AG04449 (cell line): ENCODE measurements at regions not wholly inside any gene's neighbourhood (a gene's known extent, or its start where the extent isn't known, plus 50 kb on each side); places are given as distances from the start of the nearest gene placed in this dataset.

ENCODE experiments used
- CTCF ChIA-PET: fragments of 350-600 bp; formaldehyde crosslinking; extraction: SDS; loops from one replicate; lab custom pipeline; 2021; ENCODE audit warnings: antibody characterized with exemption; lab: Yijun Ruan, JAX
- POLR2A ChIA-PET: fragments of 400-600, 350-600 bp; formaldehyde crosslinking; extraction: SDS; loops from one replicate; lab custom pipeline; 2020; ENCODE audit warnings: antibody characterized with exemption, inconsistent platforms; lab: Yijun Ruan, JAX
- DNase-seq: peaks from one replicate; pipeline ENCODE4 v3.0.0-alpha.2; 2010; ENCODE audit warnings: low read depth, low spot score
- H3K4me3 ChIP-seq: 2 replicates; pipeline ENCODE4 v1.5.1; 2011; ENCODE audit warnings: low read depth, mild to moderate bottlenecking, control low read depth, low read length
- TF ChIP-seq, protein P1 (sequence below): IDR thresholded peaks from one replicate; pipeline ENCODE4 v1.5.1; 2011; ENCODE audit warnings: mild to moderate bottlenecking, moderate library complexity, low read length, control low read depth, inconsistent platforms; ENCODE audit not compliant: insufficient read depth; ENCODE audit errors: missing control alignments

DNA sequence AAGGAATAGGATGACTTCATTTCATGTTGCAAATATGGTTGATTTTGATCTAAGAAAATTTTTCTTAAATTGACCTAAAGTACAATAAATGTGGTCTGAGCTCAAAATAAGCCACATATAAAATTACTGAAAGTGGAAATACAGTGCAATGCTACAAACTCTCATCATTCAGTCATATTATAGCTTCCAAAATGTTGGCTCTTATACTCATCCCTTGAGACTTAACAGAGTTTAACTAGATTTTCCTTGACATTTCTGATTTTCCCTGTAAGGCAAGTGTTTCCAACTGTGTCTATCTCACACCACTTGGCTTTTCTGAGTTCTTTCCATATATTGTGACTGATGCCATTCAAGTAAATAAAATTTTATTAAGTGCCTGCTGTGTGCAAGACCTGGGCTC is 123.7 kb upstream of the NTF3 start:
- TF ChIP-seq, protein P1, sequence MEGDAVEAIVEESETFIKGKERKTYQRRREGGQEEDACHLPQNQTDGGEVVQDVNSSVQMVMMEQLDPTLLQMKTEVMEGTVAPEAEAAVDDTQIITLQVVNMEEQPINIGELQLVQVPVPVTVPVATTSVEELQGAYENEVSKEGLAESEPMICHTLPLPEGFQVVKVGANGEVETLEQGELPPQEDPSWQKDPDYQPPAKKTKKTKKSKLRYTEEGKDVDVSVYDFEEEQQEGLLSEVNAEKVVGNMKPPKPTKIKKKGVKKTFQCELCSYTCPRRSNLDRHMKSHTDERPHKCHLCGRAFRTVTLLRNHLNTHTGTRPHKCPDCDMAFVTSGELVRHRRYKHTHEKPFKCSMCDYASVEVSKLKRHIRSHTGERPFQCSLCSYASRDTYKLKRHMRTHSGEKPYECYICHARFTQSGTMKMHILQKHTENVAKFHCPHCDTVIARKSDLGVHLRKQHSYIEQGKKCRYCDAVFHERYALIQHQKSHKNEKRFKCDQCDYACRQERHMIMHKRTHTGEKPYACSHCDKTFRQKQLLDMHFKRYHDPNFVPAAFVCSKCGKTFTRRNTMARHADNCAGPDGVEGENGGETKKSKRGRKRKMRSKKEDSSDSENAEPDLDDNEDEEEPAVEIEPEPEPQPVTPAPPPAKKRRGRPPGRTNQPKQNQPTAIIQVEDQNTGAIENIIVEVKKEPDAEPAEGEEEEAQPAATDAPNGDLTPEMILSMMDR: no peak
- ChIA-PET CTCF (interaction anchor here (1.0 kb wide), 1 partner anchor 21 kb away, joined by 3 read pairs; no protein-coding TSS in a partner anchor), POLR2A (no interaction called here)
- no peak overlapping the region for H3K4me3 ChIP-seq
- no peak for DNase-seq

DNA sequence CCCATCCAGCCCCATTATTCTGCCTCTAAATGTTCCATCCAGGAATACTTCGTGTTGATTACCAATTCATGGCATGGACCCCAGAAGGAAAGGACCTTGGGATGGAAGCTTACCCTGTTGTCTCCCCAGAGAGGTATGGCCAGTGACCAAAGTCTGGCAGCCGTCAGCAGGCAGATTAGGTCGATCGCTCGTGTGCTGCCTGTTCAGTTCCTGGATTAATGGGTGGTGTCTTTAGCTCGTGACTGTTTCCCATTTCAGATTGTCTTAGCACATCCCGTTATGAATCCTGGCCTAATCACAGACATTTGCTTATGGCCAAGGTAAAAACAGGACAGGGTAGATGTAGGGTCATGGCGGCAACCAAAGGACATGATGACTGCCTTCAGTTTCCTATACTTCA is 122.9 kb upstream of the NTF3 start:
- no peak overlapping the region for H3K4me3 ChIP-seq
- TF ChIP-seq, protein P1: no peak
- no peak for DNase-seq
- CTCF ChIA-PET: interaction anchor here (0.6 kb wide), 1 partner anchor 1681 kb away, joined by 3 read pairs; no protein-coding TSS in a partner anchor
- POLR2A ChIA-PET: no interaction called here

DNA sequence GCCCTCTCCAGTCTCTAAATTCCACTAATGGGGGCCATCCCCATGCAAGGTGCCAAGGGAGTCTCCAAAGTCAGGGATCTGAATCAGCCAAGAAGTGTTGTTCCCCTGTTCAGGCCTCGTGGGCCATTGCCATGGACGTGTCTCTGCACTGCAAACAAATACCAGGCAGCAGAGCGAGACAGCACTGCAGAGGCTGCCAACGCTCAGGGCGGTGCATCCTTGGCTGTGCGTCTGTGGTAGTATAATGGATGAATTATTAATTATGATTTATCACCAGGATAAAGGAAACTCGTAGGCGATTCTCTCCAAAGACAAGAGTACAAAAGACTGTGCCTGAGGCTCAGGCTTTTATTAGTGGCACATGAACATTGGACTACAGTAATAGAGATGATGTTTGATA is 122.3 kb upstream of the NTF3 start:
- POLR2A ChIA-PET: no interaction called here
- CTCF ChIA-PET: no interaction called here
- TF ChIP-seq, protein P1: no peak
- DNase-seq: no peak
- H3K4me3 ChIP-seq: no peak overlapping the region

DNA sequence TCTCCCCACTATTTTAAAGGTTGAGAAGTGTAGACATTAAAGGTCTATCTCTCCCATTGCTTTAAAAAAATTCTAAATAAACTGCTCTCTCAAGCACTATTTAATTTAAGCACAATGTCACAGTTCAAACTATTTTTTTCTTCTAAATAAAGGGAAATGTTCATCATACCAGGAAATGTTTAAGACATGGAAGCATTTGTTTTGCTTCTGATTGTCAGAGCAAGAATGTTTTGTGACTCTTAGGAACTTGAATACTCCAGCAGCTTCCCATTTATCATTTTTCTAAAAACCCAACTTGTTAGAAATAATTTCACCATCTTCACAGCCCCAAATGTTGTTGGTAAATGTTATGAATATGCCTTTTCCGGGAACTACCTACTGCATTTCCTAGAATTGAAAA is 121.8 kb upstream of the NTF3 start:
- POLR2A ChIA-PET: no interaction called here
- CTCF ChIA-PET: no interaction called here
- no peak overlapping the region for H3K4me3 ChIP-seq
- peak; percentile 5 for DNase-seq
- TF ChIP-seq, protein P1: no peak

DNA sequence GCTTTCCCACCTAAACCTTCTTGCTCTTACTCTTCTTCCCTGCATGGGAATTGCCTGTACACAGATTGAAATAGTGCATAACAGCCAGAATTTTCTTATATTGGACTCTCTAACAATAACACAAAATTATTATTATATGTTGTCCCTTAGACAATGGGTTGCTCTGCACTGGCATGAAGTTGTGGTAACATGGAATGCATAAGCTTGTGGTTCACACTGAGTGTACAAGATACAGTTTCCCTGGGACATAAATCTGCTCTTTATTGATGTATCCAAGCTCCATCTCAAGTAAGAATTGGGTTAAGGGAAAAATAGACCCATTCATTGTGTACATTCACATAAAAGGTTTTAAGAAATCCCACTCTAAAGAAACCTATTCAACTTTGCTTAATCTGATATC is 114.4 kb upstream of the NTF3 start:
- TF ChIP-seq, protein P1: no peak
- no peak overlapping the region for H3K4me3 ChIP-seq
- no peak for DNase-seq
- POLR2A ChIA-PET: no interaction called here
- CTCF ChIA-PET: interaction anchor here (0.9 to 1.2 kb wide), 2 partner anchors 49 to 146 kb away, joined by 3 read pairs; no protein-coding TSS in a partner anchor

DNA sequence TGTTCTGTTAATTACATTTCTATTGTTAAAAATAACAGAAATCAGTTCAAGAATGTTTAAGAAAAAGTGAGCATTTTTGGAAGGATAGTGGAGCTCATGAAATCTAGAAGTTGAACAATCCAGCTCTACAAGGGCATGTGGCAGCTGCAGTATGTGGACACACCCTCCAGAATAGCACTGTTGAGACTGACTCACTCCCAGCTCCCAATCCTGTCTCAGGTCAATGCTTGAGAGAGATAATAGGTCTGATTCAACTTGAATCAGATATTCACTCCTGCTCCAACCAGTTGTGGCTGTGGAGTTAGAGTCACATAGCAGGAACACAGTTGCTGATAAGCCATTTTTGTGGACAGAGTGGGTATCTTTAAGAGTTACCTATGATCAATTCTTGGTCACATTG is 113.0 kb upstream of the NTF3 start:
- peak; percentile 31 for DNase-seq
- POLR2A ChIA-PET: no interaction called here

More for the DNA sequence above, 113.0 kb upstream of the NTF3 start:
- TF ChIP-seq, protein P1: no peak
- CTCF ChIA-PET: interaction anchor here (0.7 kb wide), 1 partner anchor 24 kb away, joined by 3 read pairs; no protein-coding TSS in a partner anchor
- no peak overlapping the region for H3K4me3 ChIP-seq
